ENCODE measurements at regions not wholly inside any gene's neighbourhood (a gene's known extent, or its start where the extent isn't known, plus 50 kb on each side); places are given as distances from the start of the nearest gene placed in this dataset.

DNA sequence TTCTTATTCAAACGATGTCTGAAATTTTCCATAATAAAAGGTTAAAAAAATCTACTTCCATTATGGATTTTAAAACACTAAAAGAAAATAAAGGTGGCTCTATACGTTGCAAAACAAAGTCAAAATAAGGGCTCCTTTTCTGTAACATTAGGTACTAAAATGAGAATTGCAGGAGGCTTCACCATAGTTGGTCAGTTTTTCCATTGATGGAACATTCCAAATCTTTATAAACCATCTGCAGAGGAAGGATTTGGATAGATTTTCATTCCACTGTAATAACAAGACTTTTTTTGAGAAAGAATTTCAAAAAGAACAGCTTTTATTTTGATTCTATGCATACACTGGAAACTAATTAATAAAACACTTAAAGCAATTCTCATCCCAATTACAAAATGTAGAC is 145.6 kb downstream of the LURAP1L start:
- no peak for TF ChIP-seq POLR2A (IDR thresholded peaks at IDR 0.05)
- TF ChIP-seq, protein P1, sequence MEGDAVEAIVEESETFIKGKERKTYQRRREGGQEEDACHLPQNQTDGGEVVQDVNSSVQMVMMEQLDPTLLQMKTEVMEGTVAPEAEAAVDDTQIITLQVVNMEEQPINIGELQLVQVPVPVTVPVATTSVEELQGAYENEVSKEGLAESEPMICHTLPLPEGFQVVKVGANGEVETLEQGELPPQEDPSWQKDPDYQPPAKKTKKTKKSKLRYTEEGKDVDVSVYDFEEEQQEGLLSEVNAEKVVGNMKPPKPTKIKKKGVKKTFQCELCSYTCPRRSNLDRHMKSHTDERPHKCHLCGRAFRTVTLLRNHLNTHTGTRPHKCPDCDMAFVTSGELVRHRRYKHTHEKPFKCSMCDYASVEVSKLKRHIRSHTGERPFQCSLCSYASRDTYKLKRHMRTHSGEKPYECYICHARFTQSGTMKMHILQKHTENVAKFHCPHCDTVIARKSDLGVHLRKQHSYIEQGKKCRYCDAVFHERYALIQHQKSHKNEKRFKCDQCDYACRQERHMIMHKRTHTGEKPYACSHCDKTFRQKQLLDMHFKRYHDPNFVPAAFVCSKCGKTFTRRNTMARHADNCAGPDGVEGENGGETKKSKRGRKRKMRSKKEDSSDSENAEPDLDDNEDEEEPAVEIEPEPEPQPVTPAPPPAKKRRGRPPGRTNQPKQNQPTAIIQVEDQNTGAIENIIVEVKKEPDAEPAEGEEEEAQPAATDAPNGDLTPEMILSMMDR (IDR thresholded peaks at IDR 0.05): no peak

All from adrenal gland (tissue), 5 donors.